ENCODE measurements at regions not wholly inside any gene's neighbourhood (a gene's known extent, or its start where the extent isn't known, plus 50 kb on each side); places are given as distances from the start of the nearest gene placed in this dataset.

- TF ChIP-seq CTCF (IDR thresholded peaks at IDR 0.05), result no peak
- TF ChIP-seq POLR2A (IDR thresholded peaks at IDR 0.05), result no peak
Observed at GRCh38 chr1:10957133-10957532, 55.3 kb upstream of the TARDBP start.

Data from body of pancreas (tissue), 4 donors.